ENCODE measurements at regions not wholly inside any gene's neighbourhood (a gene's known extent, or its start where the extent isn't known, plus 50 kb on each side); places are given as distances from the start of the nearest gene placed in this dataset.

GRCh38 chr2:102999958-103000357 is 238.1 kb downstream of the TMEM182 start:
- H3K4me2 ChIP-seq (ENCODE audit: low read length): no peak overlapping the region
- no peak overlapping the region for H3K4me3 ChIP-seq (ENCODE audit: low read length)
- no peaks in the 10 kb centered on the region for H3K4me1 ChIP-seq (ENCODE audit: control insufficient read depth, low read length)
- no peaks in the 10 kb centered on the region for H3K9me2 ChIP-seq (replicated peaks; ENCODE audit: control insufficient read depth, low read length)
- no peaks in the 10 kb centered on the region for H3K79me2 ChIP-seq (ENCODE audit: control insufficient read depth, low read length)
- no peaks in the 10 kb centered on the region for H3K27me3 ChIP-seq (ENCODE audit: control insufficient read depth, low read length)
- no peaks in the 10 kb centered on the region for H3F3A ChIP-seq (ENCODE audit: control insufficient read depth, insufficient read depth)
- no peaks in the 10 kb centered on the region for H4K20me1 ChIP-seq (ENCODE audit: control insufficient read depth, insufficient read depth, low read depth, low read length)
- H3K9me3 ChIP-seq (ENCODE audit: control insufficient read depth, insufficient read depth, low read length): no peaks in the 10 kb centered on the region
- H3K36me3 ChIP-seq (ENCODE audit: control insufficient read depth, low read length): no peaks in the 10 kb centered on the region
- no peak overlapping the region for H3K27ac ChIP-seq (ENCODE audit: low read depth, low read length)
- TF ChIP-seq CTCF (IDR thresholded peaks at IDR 0.05; ENCODE audit: low read depth, low read length, poor library complexity, severe bottlenecking) (no peak), EZH2phosphoT487 (IDR thresholded peaks at IDR 0.05; ENCODE audit: borderline replicate concordance, low read length) (no peak)

GRCh38 chr2:103002954-103003353 is 241.1 kb downstream of the TMEM182 start:
- no peaks in the 10 kb centered on the region for H3K4me1 ChIP-seq (ENCODE audit: control insufficient read depth, low read length)
- no peaks in the 10 kb centered on the region for H3K9me2 ChIP-seq (replicated peaks; ENCODE audit: control insufficient read depth, low read length)
- no peak overlapping the region for H3K4me2 ChIP-seq (ENCODE audit: low read length)
- H3K9me3 ChIP-seq (ENCODE audit: control insufficient read depth, insufficient read depth, low read length): no peaks in the 10 kb centered on the region
- H3K27ac ChIP-seq (ENCODE audit: low read depth, low read length): no peak overlapping the region
- H3F3A ChIP-seq (ENCODE audit: control insufficient read depth, insufficient read depth): no peaks in the 10 kb centered on the region
- H3K79me2 ChIP-seq (ENCODE audit: control insufficient read depth, low read length): no peaks in the 10 kb centered on the region
- H3K27me3 ChIP-seq (ENCODE audit: control insufficient read depth, low read length): no peaks in the 10 kb centered on the region
- no peaks in the 10 kb centered on the region for H4K20me1 ChIP-seq (ENCODE audit: control insufficient read depth, insufficient read depth, low read depth, low read length)
- TF ChIP-seq EZH2phosphoT487 (IDR thresholded peaks at IDR 0.05; ENCODE audit: borderline replicate concordance, low read length): no peak
- no peak for TF ChIP-seq CTCF (IDR thresholded peaks at IDR 0.05; ENCODE audit: low read depth, low read length, poor library complexity, severe bottlenecking)
- no peaks in the 10 kb centered on the region for H3K36me3 ChIP-seq (ENCODE audit: control insufficient read depth, low read length)
- no peak overlapping the region for H3K4me3 ChIP-seq (ENCODE audit: low read length)

GRCh38 chr2:103003750-103004260 is 242.0 kb downstream of the TMEM182 start:
- no peaks in the 10 kb centered on the region for H3K79me2 ChIP-seq (ENCODE audit: control insufficient read depth, low read length)
- no peaks in the 10 kb centered on the region for H4K20me1 ChIP-seq (ENCODE audit: control insufficient read depth, insufficient read depth, low read depth, low read length)
- H3K36me3 ChIP-seq (ENCODE audit: control insufficient read depth, low read length): no peaks in the 10 kb centered on the region
- H3K9me3 ChIP-seq (ENCODE audit: control insufficient read depth, insufficient read depth, low read length): no peaks in the 10 kb centered on the region
- H3K4me3 ChIP-seq (ENCODE audit: low read length): no peak overlapping the region
- no peaks in the 10 kb centered on the region for H3K4me1 ChIP-seq (ENCODE audit: control insufficient read depth, low read length)
- no peaks in the 10 kb centered on the region for H3K9me2 ChIP-seq (replicated peaks; ENCODE audit: control insufficient read depth, low read length)
- H3K27me3 ChIP-seq (ENCODE audit: control insufficient read depth, low read length): no peaks in the 10 kb centered on the region
- no peak for TF ChIP-seq EZH2phosphoT487 (IDR thresholded peaks at IDR 0.05; ENCODE audit: borderline replicate concordance, low read length)
- TF ChIP-seq CTCF (IDR thresholded peaks at IDR 0.05; ENCODE audit: low read depth, low read length, poor library complexity, severe bottlenecking): no peak
- H3K4me2 ChIP-seq (ENCODE audit: low read length): no peak overlapping the region
- no peaks in the 10 kb centered on the region for H3F3A ChIP-seq (ENCODE audit: control insufficient read depth, insufficient read depth)
- H3K27ac ChIP-seq (ENCODE audit: low read depth, low read length): no peak overlapping the region

All from DOHH2 (cell line).